ENCODE measurements at regions not wholly inside any gene's neighbourhood (a gene's known extent, or its start where the extent isn't known, plus 50 kb on each side); places are given as distances from the start of the nearest gene placed in this dataset.

DNA sequence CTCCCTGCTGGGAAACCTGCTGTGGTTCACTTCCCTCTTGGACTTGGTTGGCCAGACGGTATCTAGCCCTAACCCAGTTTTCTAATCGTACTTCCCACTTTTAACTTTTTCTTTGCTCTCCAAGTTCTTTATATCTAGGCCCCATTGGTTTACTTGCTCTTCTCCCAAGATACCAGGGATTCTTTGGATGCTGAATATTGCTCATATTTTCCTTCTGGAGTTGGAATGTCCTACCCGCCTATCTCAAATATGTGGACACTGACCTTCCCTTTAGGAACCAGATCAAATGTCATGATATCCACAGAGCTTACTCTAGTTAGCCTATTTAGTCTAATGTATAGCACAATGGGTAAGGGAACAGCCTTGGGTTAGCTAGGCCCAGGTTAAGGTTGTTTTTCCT, 228.6 kb downstream of the DACT1 start:
- Mint-ChIP-seq H3K9me3 (peaks cover 4% of the 10 kb centered on the region; the same call in 1 of the 2 replicates), H3K27ac (no peak overlapping the region), H3K36me3 (no peaks in the 10 kb centered on the region), H3K4me1 (no peaks in the 10 kb centered on the region), H3K4me3 (no peak overlapping the region), H3K27me3 (ENCODE audit: low read depth) (no peaks in the 10 kb centered on the region)
- ChIA-PET CTCF (interaction anchor here (1.1 to 1.3 kb wide), 2 partner anchors 15 to 39 kb away, joined by 3 to 5 read pairs; no protein-coding TSS in a partner anchor), POLR2A (no interaction called here)
- no peak for ATAC-seq
- no peak for TF ChIP-seq ZNF281 (CRISPR knock-in tag; IDR thresholded peaks at IDR 0.05)
- TF ChIP-seq ZNF317 (CRISPR knock-in tag; IDR thresholded peaks at IDR 0.05; ENCODE audit: borderline replicate concordance, low read depth), result no peak
- TF ChIP-seq NR3C1 (CRISPR knock-in tag; conservative IDR thresholded peaks at IDR 0.05; ENCODE audit: low read depth), result no peak
- no peak for TF ChIP-seq ZMAT4 (CRISPR knock-in tag; IDR thresholded peaks at IDR 0.05)
- no peak for TF ChIP-seq JUN (CRISPR knock-in tag; IDR thresholded peaks at IDR 0.05)
- no peak for TF ChIP-seq E2F4 (CRISPR knock-in tag; IDR thresholded peaks at IDR 0.05; ENCODE audit: borderline replicate concordance, low read depth)
- no peak for DNase-seq (ENCODE audit: low spot score)

DNA sequence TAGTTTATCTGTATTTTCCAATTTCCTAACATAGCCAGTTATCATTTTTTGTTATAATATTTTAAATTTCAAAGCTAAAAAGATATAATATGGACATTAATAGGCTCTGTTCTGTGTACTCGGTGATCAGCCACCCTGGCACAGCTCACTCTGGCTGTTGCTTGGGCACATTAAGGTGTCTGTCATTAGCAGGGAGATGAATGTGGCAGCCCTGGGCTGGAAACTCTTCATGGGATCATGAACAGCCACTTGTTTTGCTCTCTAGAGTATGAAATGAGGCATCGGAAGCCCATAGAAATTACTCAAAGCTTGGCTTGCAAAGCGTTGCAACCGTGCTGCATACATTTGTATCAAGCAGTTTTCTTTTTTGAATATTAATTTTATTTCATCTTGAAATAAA, 233.2 kb downstream of the DACT1 start:
- H3K4me3 Mint-ChIP-seq, result no peak overlapping the region
- H3K27me3 Mint-ChIP-seq (ENCODE audit: low read depth), result no peaks in the 10 kb centered on the region
- TF ChIP-seq KAT7 (CRISPR knock-in tag; IDR thresholded peaks at IDR 0.05; ENCODE audit: borderline replicate concordance) (no peak), MXD4 (CRISPR knock-in tag; IDR thresholded peaks at IDR 0.05; ENCODE audit: borderline replicate concordance) (no peak), EMX1 (CRISPR knock-in tag; IDR thresholded peaks at IDR 0.05) (no peak), FOXJ3 (CRISPR knock-in tag; IDR thresholded peaks at IDR 0.05; ENCODE audit: borderline replicate concordance) (no peak)
- H3K36me3 Mint-ChIP-seq, result no peaks in the 10 kb centered on the region
- no peak for ATAC-seq
- ChIA-PET POLR2A (no interaction called here), CTCF (no interaction called here)
- no peaks in the 10 kb centered on the region for H3K4me1 Mint-ChIP-seq
- no peak for DNase-seq (ENCODE audit: low spot score)
- no peak overlapping the region for H3K27ac Mint-ChIP-seq
- no peaks in the 10 kb centered on the region for H3K9me3 Mint-ChIP-seq

- no peaks in the 10 kb centered on the region for H3K36me3 Mint-ChIP-seq
- no peak overlapping the region for H3K27ac Mint-ChIP-seq
- no peak for ATAC-seq
- ChIA-PET CTCF (no interaction called here), POLR2A (no interaction called here)
- no peaks in the 10 kb centered on the region for H3K9me3 Mint-ChIP-seq
- no peak for DNase-seq (ENCODE audit: low spot score)
- no peaks in the 10 kb centered on the region for H3K4me1 Mint-ChIP-seq
- H3K4me3 Mint-ChIP-seq, result no peak overlapping the region
- no peaks in the 10 kb centered on the region for H3K27me3 Mint-ChIP-seq (ENCODE audit: low read depth)
- TF ChIP-seq, protein P1, sequence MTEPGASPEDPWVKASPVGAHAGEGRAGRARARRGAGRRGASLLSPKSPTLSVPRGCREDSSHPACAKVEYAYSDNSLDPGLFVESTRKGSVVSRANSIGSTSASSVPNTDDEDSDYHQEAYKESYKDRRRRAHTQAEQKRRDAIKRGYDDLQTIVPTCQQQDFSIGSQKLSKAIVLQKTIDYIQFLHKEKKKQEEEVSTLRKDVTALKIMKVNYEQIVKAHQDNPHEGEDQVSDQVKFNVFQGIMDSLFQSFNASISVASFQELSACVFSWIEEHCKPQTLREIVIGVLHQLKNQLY (CRISPR knock-in tag; IDR thresholded peaks at IDR 0.05), result no peak
- TF ChIP-seq ARID4B (CRISPR knock-in tag; IDR thresholded peaks at IDR 0.05; ENCODE audit: borderline replicate concordance) (no peak), ZNF396 (CRISPR knock-in tag; IDR thresholded peaks at IDR 0.05; ENCODE audit: borderline replicate concordance) (no peak), ZNF263 (CRISPR knock-in tag; IDR thresholded peaks at IDR 0.05; ENCODE audit: low read depth) (no peak), ZBTB43 (CRISPR knock-in tag; IDR thresholded peaks at IDR 0.05) (no peak), NFYB (CRISPR knock-in tag; conservative IDR thresholded peaks at IDR 0.05; ENCODE audit: low read depth) (no peak), TEAD1 (CRISPR knock-in tag; IDR thresholded peaks at IDR 0.05) (no peak), JUN (CRISPR knock-in tag; IDR thresholded peaks at IDR 0.05) (no peak)
- TF ChIP-seq, protein P2, sequence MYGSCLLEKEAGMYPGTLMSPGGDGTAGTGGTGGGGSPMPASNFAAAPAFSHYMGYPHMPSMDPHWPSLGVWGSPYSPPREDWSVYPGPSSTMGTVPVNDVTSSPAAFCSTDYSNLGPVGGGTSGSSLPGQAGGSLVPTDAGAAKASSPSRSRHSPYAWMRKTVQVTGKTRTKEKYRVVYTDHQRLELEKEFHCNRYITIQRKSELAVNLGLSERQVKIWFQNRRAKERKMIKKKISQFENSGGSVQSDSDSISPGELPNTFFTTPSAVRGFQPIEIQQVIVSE (CRISPR knock-in tag; IDR thresholded peaks at IDR 0.05; ENCODE audit: borderline replicate concordance), result no peak
- TF ChIP-seq, protein P3, sequence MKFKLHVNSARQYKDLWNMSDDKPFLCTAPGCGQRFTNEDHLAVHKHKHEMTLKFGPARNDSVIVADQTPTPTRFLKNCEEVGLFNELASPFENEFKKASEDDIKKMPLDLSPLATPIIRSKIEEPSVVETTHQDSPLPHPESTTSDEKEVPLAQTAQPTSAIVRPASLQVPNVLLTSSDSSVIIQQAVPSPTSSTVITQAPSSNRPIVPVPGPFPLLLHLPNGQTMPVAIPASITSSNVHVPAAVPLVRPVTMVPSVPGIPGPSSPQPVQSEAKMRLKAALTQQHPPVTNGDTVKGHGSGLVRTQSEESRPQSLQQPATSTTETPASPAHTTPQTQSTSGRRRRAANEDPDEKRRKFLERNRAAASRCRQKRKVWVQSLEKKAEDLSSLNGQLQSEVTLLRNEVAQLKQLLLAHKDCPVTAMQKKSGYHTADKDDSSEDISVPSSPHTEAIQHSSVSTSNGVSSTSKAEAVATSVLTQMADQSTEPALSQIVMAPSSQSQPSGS (CRISPR knock-in tag; IDR thresholded peaks at IDR 0.05; ENCODE audit: borderline replicate concordance, low read depth), result no peak
These were observed 233.8 kb downstream of the DACT1 start for GRCh38 chr14:58871573-58871972.
